GM23248 (cell line): ENCODE measurements at regions not wholly inside any gene's neighbourhood (a gene's known extent, or its start where the extent isn't known, plus 50 kb on each side); places are given as distances from the start of the nearest gene placed in this dataset.

Experiments used
- EZH2 ChIP-seq: fragments of 200-600 bp; sonication (generic); IDR thresholded peaks from 2 replicates; pipeline ENCODE4 v1.6.1; 2018; ENCODE audit warnings: antibody characterized with exemption, mild to moderate bottlenecking; ENCODE audit not compliant: insufficient read depth, poor library complexity, severe bottlenecking
- EZH2phosphoT487 ChIP-seq: fragments of 200-600 bp; sonication (generic); IDR thresholded peaks from 2 replicates; pipeline ENCODE4 v1.6.1; 2018; ENCODE audit warnings: antibody characterized with exemption, moderate library complexity, mild to moderate bottlenecking, low read depth; ENCODE audit not compliant: insufficient read depth

DNA sequence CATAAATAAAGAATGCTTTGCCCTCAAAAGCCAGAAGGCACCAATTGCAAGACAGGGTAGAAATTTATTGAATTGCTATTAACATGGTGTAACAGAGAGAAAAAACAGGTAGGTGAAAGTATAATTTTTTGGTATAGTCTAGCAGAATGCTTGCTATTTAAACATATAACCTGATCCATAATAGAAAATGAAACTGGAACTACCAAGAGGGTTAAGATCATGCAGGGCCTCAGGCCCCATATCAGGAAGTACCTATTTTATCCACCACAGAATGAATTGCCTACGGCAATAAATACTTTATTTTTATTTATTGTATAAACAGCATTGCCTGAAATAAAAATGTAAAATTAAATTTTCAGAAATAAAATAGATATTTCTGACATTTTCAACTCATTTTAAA is 159.5 kb downstream of the PRR20E start:
- TF ChIP-seq EZH2 (no peak), EZH2phosphoT487 (no peak)
